HG03280 (cell line): ENCODE measurements at regions not wholly inside any gene's neighbourhood (a gene's known extent, or its start where the extent isn't known, plus 50 kb on each side); places are given as distances from the start of the nearest gene placed in this dataset.
"Not testable (repeated sequence)": the region's sequence is repeated elsewhere in the genome, so short reads cannot be mapped to it uniquely, and the experiment has no call there.

ENCODE experiments used
- ATAC-seq: cut with Tn5 transposase; IDR thresholded peaks from one replicate; pipeline ENCODE4 v1.9.1; 2021; ENCODE audit warnings: mild to moderate bottlenecking, moderate library complexity; ENCODE audit not compliant: unreplicated experiment

DNA sequence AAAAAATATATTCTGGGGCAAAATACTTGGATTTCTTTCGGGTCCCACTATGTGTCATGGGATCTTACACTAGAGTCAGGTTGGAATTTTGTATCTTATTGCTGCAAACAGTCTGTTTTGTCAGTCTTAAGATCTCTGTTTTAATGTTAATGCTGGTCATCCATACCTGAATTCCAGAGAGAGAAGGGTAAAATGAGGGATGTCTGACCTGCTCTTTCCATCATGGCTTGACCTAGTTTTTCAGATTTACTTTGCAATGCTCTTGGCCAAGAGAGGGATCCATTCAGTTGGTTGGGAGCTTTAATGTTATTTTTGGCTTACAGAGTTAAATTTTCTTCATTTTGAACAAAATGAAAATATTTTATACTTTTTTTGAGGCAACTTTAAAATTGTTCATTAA lies 117.2 kb downstream of the CASP12 start:
- ATAC-seq, result no peak

DNA sequence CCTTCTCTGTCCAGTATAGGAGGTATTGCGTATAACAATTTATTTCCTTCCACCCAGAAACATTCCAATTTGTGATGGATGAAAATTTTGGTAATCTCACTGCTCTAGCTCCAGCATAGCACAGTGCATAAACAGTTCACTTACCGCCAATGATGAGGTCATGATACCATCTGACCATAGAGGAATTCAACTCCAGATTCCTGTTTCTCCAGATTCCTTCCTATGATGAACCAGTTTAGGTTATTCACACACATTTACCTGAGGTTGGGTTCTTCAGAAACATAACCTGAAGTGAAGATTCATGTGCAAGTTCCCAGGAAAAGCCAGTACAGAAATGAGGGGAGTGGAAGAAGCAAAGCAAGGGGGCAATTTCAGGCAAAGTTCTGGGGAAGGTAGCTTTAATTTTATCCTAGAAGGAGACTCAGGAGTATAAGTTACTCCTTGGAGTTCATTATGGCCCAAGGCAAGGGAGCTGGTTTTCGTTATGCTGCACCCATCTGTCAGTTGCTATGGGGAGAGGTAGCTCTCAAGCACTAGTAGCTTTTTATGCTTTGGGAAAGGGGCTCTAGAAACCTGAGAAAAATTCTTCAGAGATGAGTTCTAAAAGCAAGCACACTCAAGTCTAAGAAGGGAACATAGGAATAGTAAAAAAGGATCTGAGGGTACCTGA lies 121.6 kb downstream of the CASP12 start:
- no peak for ATAC-seq

DNA sequence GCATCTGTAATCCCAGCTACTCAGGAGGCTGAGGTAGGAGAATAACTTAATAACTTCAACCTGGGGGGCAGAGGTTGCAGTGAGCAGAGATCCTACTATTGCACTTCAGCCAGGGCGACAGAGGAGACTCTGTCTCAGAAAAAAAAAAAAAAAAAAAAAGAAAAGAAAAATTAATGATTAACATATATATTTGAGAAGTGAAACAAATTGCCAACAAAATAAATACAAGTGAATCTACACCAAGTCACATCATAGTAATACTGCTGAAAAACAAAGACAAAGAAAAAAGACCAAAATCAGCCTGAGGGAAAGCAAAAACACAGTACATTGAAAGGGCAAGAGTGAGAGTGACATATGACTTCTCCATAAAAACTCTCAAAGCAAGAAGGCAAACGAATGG lies 123.7 kb downstream of the CASP12 start:
- ATAC-seq, result no peak

DNA sequence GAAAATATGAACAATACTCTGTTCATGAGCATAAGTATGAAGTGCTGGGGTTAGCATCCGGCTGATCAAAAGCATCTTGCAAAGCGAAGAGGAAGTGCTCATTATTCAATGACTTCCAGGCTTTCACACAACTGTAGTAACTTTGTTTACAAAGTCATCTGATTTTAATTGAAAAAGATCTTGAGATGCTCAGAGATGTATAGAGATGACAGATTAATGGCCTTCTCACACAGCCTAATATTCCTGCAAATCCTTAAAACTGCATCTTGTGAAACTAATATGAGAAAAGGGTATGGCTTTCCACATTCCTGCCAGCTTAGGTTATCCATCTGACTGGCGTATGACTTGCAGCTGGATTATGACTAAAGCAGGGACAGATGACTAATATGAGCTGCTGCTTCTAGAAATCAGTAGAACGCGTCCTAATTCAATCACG lies 125.4 kb downstream of the CASP12 start:
- ATAC-seq, result no peak

DNA sequence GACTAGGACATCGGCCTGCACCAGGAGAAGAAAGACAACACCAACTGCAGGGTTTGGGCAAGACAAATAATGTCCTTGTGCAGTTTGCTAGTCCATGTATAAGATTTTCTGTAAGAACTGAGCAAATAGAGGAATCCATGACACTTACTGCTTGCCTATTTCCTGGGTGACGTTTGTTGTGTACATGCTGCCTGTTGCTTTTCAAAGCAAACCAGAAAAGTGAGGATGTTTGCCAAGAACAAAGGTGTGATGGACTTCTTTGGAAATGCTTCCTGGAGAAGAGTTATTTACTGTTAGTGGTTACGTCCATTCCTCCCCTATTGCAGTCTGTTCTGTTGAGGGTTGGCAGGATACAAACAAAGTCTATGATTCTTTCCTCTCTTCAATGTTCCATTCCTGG lies 126.5 kb downstream of the CASP12 start:
- no peak for ATAC-seq

DNA sequence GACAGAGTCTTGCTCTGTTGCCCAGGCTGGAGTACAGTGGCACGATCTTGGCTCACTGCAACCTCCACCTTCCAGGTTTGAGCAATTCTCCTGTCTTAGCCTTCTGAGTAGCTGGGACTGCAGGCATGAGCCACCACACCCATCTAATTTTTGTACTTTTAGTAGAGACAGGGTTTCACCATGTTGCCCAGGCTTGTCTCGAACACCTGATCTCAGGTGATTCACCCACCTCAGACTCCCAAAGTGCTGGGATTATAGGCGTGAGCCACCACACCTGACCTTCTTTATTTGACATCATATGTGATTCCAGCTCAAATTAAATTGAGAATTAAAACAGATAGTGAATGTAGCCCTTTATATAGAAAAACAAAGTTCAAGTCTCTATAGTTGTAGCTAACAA lies 127.2 kb downstream of the CASP12 start:
- ATAC-seq, result not testable (repeated sequence)

DNA sequence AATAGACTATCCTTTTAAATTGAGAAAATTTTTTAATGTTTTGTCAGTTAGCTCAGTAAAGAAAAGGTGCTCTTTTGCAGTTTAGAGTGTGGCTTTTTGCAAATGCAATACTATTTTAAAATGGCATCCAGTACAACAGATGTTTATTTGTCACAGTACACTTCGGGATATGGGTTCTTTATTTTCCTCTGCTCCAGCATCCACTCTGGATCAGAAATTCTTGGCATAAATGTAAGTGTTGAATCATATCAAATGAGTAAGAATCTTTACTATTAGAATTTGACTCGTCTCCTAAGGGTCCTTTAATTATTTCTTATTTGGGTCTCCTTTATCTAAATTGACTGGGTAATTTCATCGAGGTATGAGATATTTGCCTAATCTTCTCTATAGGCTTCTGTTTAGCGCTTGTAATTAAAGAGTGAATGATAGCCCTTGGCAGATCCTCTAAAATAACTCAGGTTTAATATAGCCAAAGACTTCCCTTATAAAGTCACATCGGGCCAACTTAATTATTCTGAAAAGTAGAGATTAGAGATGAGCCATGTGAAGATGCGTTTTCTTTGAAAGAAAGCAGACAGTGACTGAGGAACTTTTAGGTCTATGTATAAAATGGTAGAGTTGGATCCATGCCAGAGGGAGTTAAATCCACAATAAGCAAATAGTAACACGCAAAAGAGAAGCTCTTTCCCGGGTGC lies 132.7 kb downstream of the CASP12 start:
- ATAC-seq, result no peak

DNA sequence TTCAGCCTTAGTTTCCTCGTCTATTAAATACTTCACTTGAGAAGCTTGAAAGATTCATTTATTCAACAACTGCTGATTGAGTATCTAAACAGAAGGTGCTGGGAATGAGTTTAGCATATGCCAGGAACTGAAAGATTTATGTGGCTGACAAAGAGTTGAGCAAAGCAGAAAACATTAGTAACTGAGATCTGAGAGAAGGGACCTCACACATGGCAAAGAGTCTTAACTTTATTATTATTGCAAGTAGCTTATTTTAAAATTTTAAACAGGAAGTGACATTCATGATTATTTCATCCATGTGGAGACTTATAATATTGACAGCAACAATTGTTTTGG lies 133.6 kb downstream of the CASP12 start:
- no peak for ATAC-seq

DNA sequence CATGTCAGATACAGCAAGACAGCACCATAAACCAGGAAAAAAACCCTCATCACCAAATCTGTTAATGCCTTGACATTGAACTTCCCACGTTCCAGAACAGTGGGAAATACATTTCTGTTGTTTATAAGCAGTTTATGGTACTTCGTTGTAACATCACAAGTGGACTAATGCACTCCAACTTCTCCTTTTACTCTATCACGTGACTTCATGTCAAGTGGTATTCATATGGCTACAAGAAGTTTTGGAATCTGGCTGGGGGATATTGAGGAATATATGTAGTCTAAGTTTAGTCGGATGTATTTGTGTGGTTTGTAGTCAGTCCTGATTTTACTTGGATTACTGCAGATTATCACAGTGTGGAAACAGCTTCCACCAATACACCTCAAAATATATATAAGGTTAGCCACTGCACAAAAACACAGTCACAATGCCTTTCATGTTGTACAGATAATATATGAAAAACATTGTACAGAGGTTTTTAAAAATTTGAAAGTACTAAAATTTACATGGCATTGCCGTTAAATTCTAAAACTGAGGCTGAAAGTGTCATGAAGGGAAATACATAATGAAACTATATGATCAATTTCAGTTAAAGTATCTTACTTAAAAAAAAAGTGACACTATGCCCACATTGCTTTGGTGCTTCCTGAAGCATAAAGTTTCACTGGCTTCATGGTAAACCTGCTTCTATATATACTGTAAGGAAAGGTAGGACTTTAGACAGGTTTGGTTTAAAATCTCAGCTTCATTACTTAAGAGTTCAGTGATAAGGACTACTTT lies 134.1 kb downstream of the CASP12 start:
- ATAC-seq, result no peak

DNA sequence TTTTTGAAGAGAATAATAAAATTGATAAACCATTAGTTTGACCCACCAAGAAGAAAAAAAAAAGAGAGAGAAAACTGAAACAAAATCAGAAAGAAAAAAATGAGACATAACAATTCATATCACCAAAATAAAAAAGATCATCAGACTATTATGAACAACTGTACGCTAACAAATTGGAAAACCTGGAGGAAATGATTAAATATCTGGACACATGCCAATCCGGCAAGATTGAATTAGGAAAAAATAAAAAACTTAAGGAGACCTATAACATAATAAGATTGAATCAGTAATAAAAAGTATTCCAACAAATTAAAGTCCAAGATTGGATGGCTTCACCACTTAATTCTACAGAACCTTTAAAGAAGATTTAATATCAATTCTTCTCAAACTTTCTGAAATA lies 136.7 kb downstream of the CASP12 start:
- ATAC-seq, result no peak

DNA sequence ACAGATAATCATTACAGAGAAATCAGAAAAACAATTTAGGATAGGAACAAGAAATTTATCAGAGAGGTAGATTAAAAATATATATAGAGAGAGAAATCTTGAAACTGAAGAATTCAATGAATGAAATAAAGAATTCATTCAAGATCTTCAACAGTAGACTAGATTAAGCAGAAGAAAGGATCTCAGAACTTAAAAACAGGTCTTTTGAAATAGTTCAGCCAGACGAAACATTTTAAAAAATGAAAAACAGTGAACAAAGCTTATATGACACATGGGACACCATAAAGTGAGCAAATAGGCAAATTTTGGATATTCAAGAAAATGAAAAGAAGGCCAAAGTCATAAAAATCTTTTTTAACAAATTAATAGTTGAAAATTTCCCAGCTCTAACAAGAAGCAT lies 138.8 kb downstream of the CASP12 start:
- no peak for ATAC-seq

DNA sequence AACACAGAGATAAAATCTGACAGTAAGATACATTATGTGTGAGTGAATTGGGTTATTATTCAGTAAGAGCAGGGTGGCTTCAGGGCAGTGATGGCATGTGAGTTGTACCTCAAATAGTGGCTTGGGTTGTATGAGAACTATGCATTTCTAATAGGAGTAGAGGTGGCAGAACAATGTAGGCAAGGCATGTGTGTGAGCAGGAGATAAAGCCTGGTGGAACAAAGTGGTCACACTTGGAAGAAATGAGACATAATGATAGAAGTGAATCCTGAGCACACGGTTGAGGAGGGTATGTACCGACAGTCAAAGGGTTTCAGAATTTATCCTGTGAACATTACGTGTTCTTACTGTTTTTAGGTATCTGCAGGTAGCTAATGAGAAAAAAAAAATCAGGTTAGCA lies 159.3 kb downstream of the CASP12 start:
- ATAC-seq, result no peak

DNA sequence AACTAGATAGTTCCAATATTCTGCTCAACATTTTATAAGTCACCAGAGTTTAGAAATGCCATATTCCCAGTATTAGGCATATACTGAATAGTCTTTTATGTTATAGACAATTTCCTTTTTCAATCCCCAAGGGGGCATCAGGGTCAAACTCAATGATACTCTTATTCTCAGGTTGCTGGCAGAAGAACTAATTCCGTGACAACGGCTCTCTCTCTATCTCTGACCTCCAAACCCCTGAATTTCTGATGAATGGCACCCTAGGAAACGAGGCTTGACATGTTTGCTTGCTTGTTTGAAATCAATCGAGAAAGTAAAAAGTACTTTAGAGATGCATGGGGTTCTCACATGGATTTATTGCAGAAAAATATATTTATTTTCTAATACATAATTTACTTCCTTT lies 160.1 kb downstream of the CASP12 start:
- ATAC-seq, result no peak

DNA sequence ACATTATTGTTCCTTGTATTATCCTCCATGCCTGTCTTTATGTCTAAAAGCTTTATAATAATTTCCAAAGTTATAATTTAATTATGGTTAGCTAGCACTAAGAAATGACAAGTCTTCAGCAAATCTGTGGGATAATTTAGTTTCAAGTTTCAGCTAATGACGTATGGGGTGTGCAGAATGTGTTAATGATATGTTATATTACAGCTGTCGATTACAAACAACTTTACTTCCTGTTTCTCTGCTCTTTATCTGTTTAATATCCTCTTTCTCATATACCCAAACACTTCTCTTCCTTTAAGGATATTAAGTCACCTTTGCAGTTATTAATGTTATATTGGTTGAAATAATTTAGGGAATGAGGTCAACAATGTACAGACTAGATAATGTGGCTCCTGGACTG lies 161.8 kb downstream of the CASP12 start:
- no peak for ATAC-seq

DNA sequence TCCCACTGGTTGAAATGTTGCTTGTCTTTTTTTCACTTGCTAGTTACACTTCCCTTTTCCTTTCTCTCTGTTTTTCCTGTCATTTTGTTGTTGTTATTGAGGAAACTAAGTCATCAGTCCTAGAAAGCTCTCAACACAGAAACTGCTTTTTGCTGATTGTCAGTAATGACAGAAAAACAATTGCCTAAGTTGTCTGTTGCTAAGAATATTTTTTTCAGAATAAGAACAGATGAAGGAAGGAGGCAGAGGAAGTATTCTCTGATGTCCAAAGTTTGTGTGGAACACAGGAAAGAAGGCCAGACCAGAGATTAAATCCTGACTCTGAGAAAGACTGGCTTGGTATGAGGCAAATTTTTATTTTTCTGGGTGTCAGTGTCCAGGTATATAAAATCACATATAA lies 163.3 kb downstream of the CASP12 start:
- ATAC-seq, result no peak

DNA sequence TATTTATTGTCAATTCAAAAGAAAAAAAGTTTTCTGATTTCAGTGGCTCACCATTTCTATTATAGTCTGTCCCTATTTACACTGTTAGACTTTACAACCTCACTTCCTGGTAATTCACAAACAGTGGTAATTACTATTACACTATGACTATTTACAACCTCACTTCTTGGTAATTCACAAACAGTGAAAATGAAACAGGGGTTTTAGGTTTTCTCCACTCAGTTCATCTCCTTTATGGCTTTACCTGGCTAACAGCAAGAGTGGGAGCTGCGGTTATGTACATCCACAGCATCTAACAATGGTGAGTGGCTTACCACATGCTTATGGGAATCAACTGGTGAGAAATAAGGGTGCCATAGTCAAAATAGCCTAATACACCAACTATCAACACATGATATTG lies 166.4 kb downstream of the CASP12 start:
- no peak for ATAC-seq

DNA sequence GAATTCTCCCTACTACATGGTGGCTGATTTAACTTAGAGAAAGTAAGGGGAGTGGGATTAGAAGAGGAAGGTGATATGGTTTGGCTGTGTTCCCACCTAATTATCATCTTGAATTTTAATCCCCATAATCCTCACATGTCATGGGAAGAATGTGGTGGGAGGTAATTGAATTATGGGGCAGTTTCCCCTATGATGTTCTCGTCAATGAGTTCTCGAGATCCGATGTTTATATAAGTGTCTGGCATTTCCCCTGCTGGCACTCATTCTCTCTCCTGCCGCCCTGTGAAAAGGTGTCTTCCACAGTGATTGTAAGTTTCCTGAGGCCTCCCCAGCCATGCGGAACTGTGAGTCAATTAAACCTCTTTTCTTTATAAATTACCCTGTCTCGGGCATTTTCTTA lies 169.3 kb downstream of the CASP12 start:
- no peak for ATAC-seq

DNA sequence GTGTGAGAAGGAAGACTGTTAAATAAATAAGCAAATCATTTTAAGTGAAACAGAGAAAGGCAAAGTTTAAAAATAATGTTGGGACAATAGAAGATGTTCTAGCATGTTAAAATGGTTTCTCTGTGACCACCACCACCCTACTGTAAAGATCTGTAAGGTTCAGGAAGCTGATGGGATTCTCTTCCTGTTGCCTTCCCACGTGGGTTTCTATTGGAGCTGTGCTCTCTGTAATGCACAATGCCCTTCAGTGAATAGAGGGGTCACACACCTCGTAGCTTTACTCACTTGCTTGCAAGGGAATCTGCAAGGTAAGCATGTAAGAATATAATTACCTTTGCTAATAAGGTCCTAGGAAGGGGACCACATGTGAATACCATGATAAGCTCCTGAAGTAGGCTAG lies 170.5 kb downstream of the CASP12 start:
- no peak for ATAC-seq

DNA sequence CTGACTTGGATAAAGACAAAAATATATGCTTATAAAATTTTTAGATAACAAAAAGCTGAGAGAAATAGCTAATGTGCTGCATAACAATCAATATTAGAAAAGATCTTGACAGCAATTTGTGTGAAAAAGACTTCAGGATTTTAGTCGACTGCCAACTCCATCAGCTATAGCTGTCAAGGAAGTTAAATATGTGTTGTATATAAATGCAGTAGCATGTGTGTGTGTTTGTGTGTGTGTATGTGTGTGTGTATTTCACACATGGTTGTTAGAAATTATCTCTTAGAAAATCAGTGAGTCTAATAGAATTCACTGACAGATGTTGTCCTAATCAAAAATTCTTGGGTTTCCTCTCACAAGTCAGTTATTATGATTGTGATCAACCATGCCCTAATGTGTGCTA lies 171.2 kb downstream of the CASP12 start:
- ATAC-seq, result no peak

DNA sequence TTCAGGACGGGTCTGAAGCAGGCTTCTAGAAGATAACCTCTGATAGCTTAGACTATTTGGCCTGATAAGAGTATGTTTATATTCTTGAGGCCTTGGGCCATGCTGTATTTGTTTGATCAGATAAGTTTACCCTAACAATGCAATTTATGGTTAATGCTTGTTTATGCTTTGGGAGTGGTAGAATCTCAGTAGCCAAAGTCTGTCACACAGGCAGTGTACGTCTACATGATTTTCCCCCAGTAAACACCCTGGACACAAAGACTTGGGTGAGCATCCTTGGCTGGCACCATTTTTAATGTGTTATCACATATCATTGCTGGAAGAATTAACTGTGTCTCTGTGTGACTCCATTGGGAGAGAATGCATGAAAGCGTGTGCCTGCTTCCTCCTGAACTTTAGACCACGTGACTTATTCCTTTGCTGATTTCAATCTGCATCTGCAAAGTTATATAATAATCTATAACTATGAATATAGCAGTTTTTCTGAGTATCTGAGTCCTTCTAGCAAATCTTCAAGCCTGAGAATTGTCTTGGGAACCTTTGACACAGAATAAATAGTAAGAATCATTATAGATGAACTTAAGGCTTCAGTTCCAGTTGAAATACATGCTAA lies 172.4 kb downstream of the CASP12 start:
- no peak for ATAC-seq

DNA sequence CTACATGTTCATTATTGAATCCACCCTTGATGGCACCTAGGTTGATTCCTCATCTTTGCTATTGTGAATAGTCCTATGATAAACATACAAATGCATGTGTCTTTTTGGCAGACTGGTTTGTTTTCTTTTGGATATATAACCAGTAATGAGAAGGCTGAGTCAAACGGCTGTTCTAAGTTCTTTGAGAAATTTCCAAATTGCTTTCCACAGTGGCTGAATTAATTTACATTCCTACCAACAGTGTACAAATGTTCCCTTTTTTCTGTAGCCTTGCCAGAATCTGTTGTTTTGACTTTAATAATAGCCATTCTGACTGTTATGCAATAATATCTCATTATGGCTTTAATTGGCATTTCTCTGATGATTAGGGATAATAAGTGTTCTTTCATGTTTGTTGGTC lies 184.9 kb downstream of the CASP12 start:
- no peak for ATAC-seq
